ENCODE measurements at regions not wholly inside any gene's neighbourhood (a gene's known extent, or its start where the extent isn't known, plus 50 kb on each side); places are given as distances from the start of the nearest gene placed in this dataset.

DNA sequence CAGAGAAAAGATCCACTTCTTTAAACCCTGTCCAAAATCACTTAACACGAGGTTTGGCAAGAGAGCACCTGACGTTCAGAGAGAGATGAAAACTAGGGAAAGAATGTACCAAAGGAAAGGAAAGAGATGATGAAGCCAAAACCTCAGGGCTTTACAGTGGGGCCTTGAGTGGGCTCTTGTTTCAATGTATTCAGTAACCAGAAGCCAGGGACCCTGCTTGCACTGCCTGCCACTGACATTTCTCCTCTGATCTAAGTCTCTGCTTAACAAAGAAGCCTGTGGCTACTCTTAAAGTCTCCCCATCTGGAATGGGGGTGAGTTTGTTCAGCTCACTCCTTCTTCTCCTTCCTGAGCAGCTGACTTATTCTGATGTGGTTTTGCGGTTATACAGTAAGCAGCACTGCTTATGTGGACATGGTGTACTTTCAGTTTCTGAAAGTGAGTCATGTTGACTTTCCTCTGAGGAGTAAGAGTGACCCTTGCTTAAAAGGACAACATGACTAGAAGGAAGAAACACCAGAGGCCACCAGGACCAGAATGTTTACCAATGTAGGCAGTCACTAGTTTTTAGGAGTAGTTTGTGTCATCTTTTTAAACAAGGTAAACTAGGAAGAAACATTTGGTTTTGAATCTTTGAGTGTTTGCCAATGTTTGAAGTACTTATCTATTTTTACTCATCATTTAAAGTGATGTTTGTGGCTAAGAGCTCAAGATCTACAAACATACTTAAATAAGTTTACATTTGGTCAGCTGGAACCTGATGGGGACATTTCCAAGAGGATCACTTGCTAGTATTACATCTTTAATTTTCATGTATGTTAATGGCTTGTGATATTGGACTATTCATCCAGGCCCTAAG is 87.4 kb downstream of the FASLG start:
- H2BK5ac ChIP-seq (ENCODE audit: insufficient read length, low read length) = no peak overlapping the region
- no peaks in the 10 kb centered on the region for H3K27me3 ChIP-seq (ENCODE audit: insufficient read depth, low read length)
- H3K4me1 ChIP-seq (ENCODE audit: insufficient read depth, low read length) = no peaks in the 10 kb centered on the region
- H2AK5ac ChIP-seq (ENCODE audit: insufficient read length, low read length) = no peak overlapping the region
- Mint-ChIP-seq H3K27ac (no peak overlapping the region), H3K36me3 (ENCODE audit: insufficient read depth in 1 of 3, low read depth in 3 of 3) (no peaks in the 10 kb centered on the region), H3K4me3 (no peak overlapping the region), H3K27me3 (ENCODE audit: low read depth) (no peaks in the 10 kb centered on the region), H3K9me3 (no peaks in the 10 kb centered on the region), H3K4me1 (peaks cover 0 to 3% of the 10 kb centered on the region in 2 experiments; a peak in 1 of 4 replicates)
- H4K8ac ChIP-seq (replicated peaks; ENCODE audit: insufficient read length, low read depth, low read length) = no peak overlapping the region
- H3K9ac ChIP-seq (ENCODE audit: extremely low read depth, insufficient read length, low read length) = no peak overlapping the region
- no peak overlapping the region for H3T11ph ChIP-seq (ENCODE audit: low read length)
- no peak overlapping the region for H2BK120ac ChIP-seq (ENCODE audit: low read depth, low read length, poor library complexity, severe bottlenecking)
- H3K4me2 ChIP-seq (ENCODE audit: insufficient read depth, insufficient read length, low read length) = no peak overlapping the region
- no peaks in the 10 kb centered on the region for H3K9me3 ChIP-seq (ENCODE audit: control insufficient read depth, low read depth, low read length)
- no peak for DNase-seq
- no peaks in the 10 kb centered on the region for H4K20me1 ChIP-seq (ENCODE audit: control insufficient read depth, insufficient read depth, insufficient read length)
- H2BK15ac ChIP-seq (ENCODE audit: low read depth, low read length) = no peak overlapping the region
- no peak overlapping the region for H2AFZ ChIP-seq (ENCODE audit: low read length)
- H3K56ac ChIP-seq (ENCODE audit: insufficient read length, low read depth, low read length) = no peak overlapping the region
- no peak overlapping the region for H3K4ac ChIP-seq (ENCODE audit: low read depth, low read length)
- H2BK12ac ChIP-seq (ENCODE audit: insufficient read length, low read depth, low read length) = no peak overlapping the region
- no peak overlapping the region for H3K23ac ChIP-seq (ENCODE audit: insufficient read length, low read depth, low read length)
- H3K27ac ChIP-seq (ENCODE audit: insufficient read length, low read depth, low read length) = no peak overlapping the region
- H4K5ac ChIP-seq (ENCODE audit: insufficient read length, low read depth, low read length) = no peak overlapping the region
- TF ChIP-seq, protein P1, sequence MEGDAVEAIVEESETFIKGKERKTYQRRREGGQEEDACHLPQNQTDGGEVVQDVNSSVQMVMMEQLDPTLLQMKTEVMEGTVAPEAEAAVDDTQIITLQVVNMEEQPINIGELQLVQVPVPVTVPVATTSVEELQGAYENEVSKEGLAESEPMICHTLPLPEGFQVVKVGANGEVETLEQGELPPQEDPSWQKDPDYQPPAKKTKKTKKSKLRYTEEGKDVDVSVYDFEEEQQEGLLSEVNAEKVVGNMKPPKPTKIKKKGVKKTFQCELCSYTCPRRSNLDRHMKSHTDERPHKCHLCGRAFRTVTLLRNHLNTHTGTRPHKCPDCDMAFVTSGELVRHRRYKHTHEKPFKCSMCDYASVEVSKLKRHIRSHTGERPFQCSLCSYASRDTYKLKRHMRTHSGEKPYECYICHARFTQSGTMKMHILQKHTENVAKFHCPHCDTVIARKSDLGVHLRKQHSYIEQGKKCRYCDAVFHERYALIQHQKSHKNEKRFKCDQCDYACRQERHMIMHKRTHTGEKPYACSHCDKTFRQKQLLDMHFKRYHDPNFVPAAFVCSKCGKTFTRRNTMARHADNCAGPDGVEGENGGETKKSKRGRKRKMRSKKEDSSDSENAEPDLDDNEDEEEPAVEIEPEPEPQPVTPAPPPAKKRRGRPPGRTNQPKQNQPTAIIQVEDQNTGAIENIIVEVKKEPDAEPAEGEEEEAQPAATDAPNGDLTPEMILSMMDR (conservative IDR thresholded peaks at IDR 0.05) = no peak
- no peaks in the 10 kb centered on the region for H3K79me2 ChIP-seq (ENCODE audit: insufficient read depth, low read length)
- H3K14ac ChIP-seq (ENCODE audit: insufficient read depth, low read length) = no peak overlapping the region
- WGBS (ENCODE audit: extremely low coverage, insufficient read length, low lambda C conversion rate) = no CpG with 5 or more reads among the region's 3 CpGs
- H3K79me1 ChIP-seq (ENCODE audit: insufficient read depth, low read depth, low read length, poor library complexity, severe bottlenecking) = no peaks in the 10 kb centered on the region
- H2BK20ac ChIP-seq (ENCODE audit: low read depth, low read length, poor library complexity, severe bottlenecking) = no peak overlapping the region
- no peak overlapping the region for H3K18ac ChIP-seq (ENCODE audit: insufficient read length, low read depth, low read length)
- H4K91ac ChIP-seq (ENCODE audit: insufficient read length, low read depth, low read length) = no peak overlapping the region
- no peaks in the 10 kb centered on the region for H3K23me2 ChIP-seq (ENCODE audit: insufficient read length, low read depth, low read length, poor library complexity, severe bottlenecking)

Measured in H9 (cell line).